RKO (cell line): ENCODE measurements at regions not wholly inside any gene's neighbourhood (a gene's known extent, or its start where the extent isn't known, plus 50 kb on each side); places are given as distances from the start of the nearest gene placed in this dataset.
"Not testable (repeated sequence)": the region's sequence is repeated elsewhere in the genome, so short reads cannot be mapped to it uniquely, and the experiment has no call there.

Experiments used
- DNase-seq: peaks from one replicate; pipeline ENCODE4 v3.0.0-alpha.2; 2016; ENCODE audit warnings: low spot score

DNA sequence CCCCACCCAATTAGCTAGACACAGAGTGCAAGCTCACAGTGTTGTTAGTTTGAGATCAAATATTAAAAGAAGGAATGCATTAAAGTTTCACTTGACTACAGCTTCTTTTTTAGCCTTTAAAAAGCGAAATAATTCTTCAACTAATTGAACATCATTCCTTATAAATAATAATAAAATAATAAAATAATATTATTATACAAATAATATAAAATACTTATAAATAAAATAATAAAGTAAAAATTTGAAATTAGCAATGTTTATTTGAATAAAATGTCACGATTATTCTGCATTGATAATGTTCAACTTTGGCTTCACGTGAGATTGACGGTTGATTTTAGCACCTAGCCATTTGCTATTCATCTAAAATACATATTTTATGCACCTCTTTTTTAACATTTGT, 819.3 kb downstream of the FRK start:
- DNase-seq: no peak

- no peak for DNase-seq
These were observed 839.5 kb downstream of the FRK start for GRCh38 chr6:115221198-115221597.

GRCh38 chr6:115220551-115221159, 840.0 kb downstream of the FRK start:
- no peak for DNase-seq

DNA sequence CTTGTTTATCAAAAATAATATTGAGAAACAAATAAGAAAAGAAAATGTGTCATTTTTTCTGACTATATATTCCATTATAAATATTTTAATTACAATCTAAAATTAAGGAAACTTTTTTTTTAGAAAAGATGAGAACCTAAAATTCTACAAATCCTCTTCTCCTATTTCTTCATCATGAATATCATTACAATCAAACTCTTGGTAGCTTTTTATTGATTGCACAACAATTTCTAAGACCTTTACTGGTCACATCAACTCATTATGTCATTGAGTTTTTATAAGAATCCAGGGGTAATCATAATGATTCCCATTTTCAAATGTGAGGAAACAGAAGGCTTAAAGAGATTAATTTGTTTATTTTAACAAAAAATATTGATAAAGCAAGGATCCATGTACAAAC, 841.0 kb downstream of the FRK start:
- no peak for DNase-seq

DNA sequence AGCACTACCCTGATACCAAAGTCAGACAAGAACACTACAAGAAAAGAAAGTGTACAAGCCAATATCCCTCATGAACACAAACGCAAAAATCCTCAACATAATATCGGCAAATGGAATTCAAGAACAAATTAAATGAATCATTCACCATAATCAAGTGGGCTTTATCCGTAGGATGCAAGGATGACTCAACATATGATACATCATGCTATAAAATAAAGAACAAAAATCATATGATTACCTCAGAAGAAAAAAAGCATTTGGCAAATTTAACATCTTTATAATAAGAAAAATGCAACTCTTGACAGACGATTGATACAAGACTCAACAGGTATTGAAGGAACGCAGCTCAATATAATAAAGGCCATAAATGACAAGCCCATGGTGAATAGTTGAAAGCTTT, 843.9 kb downstream of the FRK start:
- DNase-seq: no peak

DNA sequence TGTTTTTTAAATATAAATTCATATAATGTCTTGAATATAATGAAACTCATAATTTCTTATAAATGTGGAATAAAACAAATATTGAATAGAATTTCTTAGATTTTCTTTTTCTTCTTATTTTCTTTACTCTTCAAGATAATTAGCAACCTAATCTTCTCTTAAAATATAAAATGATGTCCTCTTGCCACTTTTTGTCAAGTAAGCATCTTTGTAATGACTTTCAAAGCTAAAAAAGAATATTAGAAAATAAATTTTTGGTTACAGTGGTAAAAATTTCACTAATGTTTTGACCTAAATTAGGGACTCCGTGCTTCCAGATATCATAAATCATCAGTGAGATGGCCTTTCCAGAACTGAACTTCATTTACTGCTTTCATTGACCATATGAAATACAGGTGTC, 846.4 kb downstream of the FRK start:
- no peak for DNase-seq

GRCh38 chr6:115203381-115203780, 857.3 kb downstream of the FRK start:
- DNase-seq: no peak

- DNase-seq: no peak
These were observed 852.3 kb upstream of the HS3ST5 start for GRCh38 chr6:115194981-115195638.

- DNase-seq: no peak
These were observed 849.2 kb upstream of the HS3ST5 start for GRCh38 chr6:115191989-115192388.

- no peak for DNase-seq
These were observed 847.7 kb upstream of the HS3ST5 start for GRCh38 chr6:115190534-115190933.

- not testable (repeated sequence) for DNase-seq
These were observed 832.6 kb upstream of the HS3ST5 start for GRCh38 chr6:115175456-115175855.

DNA sequence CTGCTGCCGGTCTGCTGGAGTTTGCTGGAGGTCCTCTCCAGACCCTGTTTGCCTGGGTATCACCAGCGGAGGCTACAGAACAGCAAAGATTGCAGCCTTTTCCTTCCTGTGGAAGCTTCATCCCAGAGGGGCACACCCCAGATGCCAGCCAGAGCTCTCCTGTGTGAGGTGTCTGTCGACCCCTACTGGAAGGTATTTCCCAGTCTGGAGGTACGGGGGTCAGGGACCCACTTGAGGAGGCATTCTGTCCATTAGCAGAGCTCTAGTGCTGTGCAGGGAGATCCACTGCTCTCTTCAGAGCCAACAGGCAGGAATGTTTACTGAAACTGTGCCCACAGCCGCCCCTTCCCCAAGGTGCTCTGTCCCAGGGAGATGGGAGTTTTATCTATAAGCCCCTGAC, 823.1 kb upstream of the HS3ST5 start:
- DNase-seq: not testable (repeated sequence)

DNA sequence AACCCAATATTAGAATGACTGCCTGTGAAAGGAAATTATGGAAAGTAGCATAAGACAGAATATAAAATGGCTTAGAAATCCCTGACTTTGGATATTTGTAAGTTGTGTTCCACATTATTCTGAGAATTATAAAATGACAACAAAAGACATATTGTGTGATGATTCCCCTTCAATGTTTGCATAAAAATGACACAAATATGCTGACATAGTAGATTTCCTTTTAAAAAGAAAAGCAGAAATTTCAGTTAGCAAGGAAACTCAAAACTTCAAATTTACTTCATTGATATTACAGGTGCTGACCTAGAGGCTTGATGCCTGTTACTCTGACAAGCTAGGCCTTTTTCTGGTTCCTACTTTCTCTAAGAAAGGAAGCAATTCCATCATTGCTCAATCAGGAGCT, 816.9 kb upstream of the HS3ST5 start:
- DNase-seq: no peak

GRCh38 chr6:115137910-115138309, 795.1 kb upstream of the HS3ST5 start:
- DNase-seq: no peak

DNA sequence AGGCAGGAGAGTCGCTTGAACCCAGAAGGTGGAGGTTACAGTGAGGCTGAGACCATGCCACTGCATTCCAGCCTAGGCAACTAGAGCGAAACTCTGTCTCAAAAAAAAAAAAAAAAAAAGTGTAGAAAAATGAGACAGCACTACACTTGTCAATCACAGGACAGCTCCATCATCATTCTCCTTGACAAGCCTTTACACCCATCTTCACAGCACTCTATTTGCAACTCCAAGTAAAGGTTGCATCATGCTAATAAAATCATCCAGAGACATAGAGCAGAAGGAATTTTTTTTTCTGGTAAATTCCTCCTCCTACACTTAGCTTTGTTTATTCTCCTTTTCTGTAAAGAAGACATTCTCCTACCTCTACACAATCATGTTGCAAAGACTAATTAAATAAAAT, 791.0 kb upstream of the HS3ST5 start:
- peak; percentile 13 for DNase-seq

GRCh38 chr6:115131709-115132490, 789.1 kb upstream of the HS3ST5 start:
- no peak for DNase-seq

DNA sequence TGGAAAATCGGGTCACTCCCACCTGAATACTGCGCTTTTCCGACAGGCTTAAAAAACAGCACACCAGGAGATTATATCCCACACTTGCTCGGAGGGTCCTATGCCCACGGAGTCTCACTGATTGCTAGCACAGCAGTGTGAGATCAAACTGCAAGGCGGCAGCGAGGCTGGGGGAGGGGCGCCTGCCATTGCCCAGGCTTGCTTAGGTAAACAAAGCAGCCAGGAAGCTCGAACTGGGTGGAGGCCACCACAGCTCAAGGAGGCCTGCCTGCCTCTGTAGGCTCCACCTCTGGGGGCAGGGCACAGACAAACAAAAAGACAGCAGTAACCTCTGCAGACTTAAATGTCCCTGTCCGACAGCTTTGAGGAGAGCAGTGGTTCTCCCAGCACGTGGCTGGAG, 778.7 kb upstream of the HS3ST5 start:
- not testable (repeated sequence) for DNase-seq

DNA sequence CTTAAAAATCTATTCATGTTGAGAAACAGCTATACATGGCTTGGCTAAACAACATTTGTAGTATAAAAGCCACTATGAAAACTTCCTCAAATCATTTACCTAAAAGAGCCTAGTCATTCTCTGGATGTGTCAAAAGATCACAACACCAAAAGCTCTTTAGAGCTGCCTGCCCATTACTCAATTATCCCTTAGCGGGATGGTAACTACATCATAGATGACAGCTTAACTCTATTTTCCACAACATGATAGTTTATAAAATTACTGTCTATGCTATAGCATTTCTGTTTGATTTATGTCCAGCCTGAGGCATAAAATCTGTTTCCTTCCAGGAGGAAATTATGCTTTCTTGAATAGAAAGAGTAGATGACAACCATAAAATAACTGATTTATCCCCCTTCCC, 777.6 kb upstream of the HS3ST5 start:
- DNase-seq: no peak

DNA sequence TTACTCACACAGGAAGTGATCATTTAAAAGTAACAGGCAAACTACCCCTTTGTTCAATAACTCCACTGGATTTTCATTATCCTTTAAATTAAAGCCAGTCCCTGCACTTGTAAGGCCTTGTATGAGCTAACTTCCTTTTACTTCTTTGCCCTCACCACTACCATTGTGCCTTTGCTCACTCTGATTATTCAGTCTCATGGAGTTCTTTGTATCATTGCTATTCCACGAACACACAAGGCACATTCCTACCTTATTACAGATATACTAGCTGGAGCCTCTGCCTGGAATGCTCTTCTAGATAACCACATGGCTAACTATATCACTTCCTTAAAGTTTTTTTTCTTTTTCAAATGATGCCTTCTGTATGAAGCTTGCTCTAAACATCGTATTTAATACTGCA, 748.6 kb upstream of the HS3ST5 start:
- DNase-seq: no peak

- DNase-seq: no peak
These were observed 735.7 kb upstream of the HS3ST5 start for GRCh38 chr6:115078555-115078954.

GRCh38 chr6:115071962-115072361, 729.1 kb upstream of the HS3ST5 start:
- DNase-seq: no peak

DNA sequence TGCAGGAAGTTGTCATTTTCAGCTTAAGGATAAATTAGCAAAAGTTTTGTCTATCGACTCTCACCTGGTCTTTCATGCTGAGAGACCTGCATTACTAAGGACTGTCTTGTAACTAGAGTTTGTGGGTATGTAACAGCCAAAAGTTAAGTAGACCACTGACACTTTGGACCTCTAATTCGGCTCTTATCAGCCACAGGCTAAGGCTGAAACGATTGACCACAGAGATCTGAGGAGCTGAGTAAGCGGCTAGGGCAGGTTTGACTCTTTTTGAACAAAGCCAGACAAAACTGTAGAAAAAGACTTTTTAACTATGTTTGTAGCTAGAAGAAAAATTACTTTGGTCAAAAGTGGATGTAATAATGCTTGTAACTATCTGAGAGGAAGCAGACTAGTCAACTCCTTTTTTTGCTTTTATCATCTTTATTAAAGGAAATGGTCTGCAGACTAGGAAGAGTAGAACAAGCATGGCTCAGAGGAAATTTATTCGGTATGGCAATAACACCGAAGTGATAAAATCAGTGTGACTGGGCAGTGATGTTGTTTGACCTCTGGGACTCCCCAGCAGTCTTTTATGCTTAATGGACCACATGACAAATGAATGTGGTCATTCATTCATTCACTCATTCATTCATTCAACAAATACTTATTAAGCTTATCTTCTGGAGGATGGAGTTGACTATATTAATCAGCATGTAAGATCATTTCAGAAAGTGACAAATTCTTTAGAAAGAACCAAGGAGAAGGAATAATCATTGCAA, 725.0 kb upstream of the HS3ST5 start:
- no peak for DNase-seq

DNA sequence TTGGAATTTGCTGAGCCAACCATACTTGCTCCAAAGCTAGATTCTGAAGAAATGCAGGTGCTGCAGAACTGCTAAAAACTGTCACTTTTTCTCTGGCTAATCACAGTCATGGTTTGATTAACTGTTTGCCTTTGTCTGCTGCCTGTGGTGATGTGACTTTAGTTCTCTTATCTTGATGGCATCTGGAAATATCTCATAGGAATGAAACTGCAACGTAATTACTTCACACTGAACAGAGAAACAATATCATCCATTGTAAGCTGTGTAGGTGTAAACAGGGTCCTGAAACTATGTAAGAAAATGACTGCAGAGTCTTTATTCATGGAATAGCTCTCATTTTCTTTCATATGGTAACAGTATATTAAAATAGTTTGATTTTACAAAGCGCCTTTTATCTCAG, 721.9 kb upstream of the HS3ST5 start:
- no peak for DNase-seq
